GM12878 (cell line): ENCODE measurements at regions not wholly inside any gene's neighbourhood (a gene's known extent, or its start where the extent isn't known, plus 50 kb on each side); places are given as distances from the start of the nearest gene placed in this dataset.

Experiments
- ATAC-seq: fragments of 200-7000 bp; cut with Tn5 transposase; 3 replicates; pipeline ENCODE4 v1.9.1; 2020; ENCODE audit warnings: mild to moderate bottlenecking, moderate library complexity
- BruUV-seq: library from RNA; stranded (reverse); fragments of 400-500 nt; replicated peaks from 2 replicates; lab custom pipeline; 2021; lab: Mats Ljungman, UMichigan
- CTCF ChIA-PET: fragments of 300-600 bp; sonication (Branson Sonifier 250); formaldehyde crosslinking; extraction: SDS; loops from one replicate; lab custom pipeline; 2021; ENCODE audit warnings: inconsistent platforms; lab: Yijun Ruan, JAX
- POLR2A ChIA-PET: fragments of 350-600 bp; formaldehyde crosslinking; extraction: SDS; loops from one replicate; lab custom pipeline; 2021; ENCODE audit warnings: inconsistent platforms; lab: Charles Lee
- RAD21 ChIA-PET: fragments of 300-600 bp; sonication (Branson Sonifier 250); formaldehyde crosslinking; loops from one replicate; lab custom pipeline; 2023; ENCODE audit warnings: antibody characterized with exemption; ENCODE audit not compliant: unreplicated experiment; lab: Charles Lee
- SMC1A ChIA-PET: fragments of 300-600 bp; sonication (Branson Sonifier 250); formaldehyde crosslinking; loops from one replicate; lab custom pipeline; 2023; ENCODE audit not compliant: unreplicated experiment, uncharacterized antibody; lab: Charles Lee
- DNase-seq: peaks from one replicate; pipeline ENCODE4 v3.0.0-alpha.2; 2011; ENCODE audit warnings: low read depth, low spot score
- FAIRE-seq: peaks from 3 replicates; lab custom pipeline; 2011; peaks lifted over from hg19 to GRCh38; lab: Jason Lieb, UNC
- H2AFZ ChIP-seq: 2 replicates; pipeline ENCODE4 v1.6.0; 2011; ENCODE audit warnings: low read depth, low read length, control low read depth; ENCODE audit not compliant: control insufficient read depth
- H3K27ac ChIP-seq: 2 replicates; pipeline ENCODE4 v1.5.1; 2011; ENCODE audit warnings: control low read depth; ENCODE audit not compliant: control insufficient read depth, insufficient read depth
- H3K27me3 ChIP-seq, 2 experiments: replicated peaks in 1 of 2; 2 replicates each; pipeline versions ENCODE4 v1.6.0 to v1.6.1; 2011; ENCODE audit warnings: low read length in 1 of 2; ENCODE audit not compliant: control insufficient read depth in 2 of 2, insufficient read depth in 2 of 2
- H3K36me3 ChIP-seq, 2 experiments: 2 replicates each; pipeline ENCODE4 v1.5.1; 2011; ENCODE audit warnings: low read length in 1 of 2; ENCODE audit not compliant: control insufficient read depth in 2 of 2, insufficient read depth in 2 of 2
- H3K4me1 ChIP-seq: 2 replicates; pipeline ENCODE4 v1.6.1; 2011; ENCODE audit warnings: mild to moderate bottlenecking, low read length, moderate library complexity, mixed read lengths; ENCODE audit not compliant: control insufficient read depth, insufficient read depth
- H3K4me2 ChIP-seq: 2 replicates; pipeline ENCODE4 v1.6.0; 2011; ENCODE audit warnings: control low read depth; ENCODE audit not compliant: control insufficient read depth, insufficient read depth
- H3K4me3 ChIP-seq: fragments of 200-600 bp; sonication (generic); 2 replicates; pipeline ENCODE4 v1.5.1; 2016
- H3K79me2 ChIP-seq: 2 replicates; pipeline ENCODE4 v1.6.0; 2011; ENCODE audit warnings: low read length; ENCODE audit not compliant: control insufficient read depth, insufficient read depth
- H3K9ac ChIP-seq: 2 replicates; pipeline ENCODE4 v1.8.0; 2011; ENCODE audit warnings: low read length, control low read depth, mixed read lengths; ENCODE audit not compliant: control insufficient read depth, insufficient read depth
- H3K9me3 ChIP-seq: replicated peaks from 3 replicates; pipeline ENCODE4 v1.5.1; 2011; ENCODE audit warnings: mild to moderate bottlenecking, low read length; ENCODE audit not compliant: control insufficient read depth, insufficient read depth
- H4K20me1 ChIP-seq: 2 replicates; pipeline ENCODE4 v1.6.0; 2011; ENCODE audit not compliant: control insufficient read depth, insufficient read depth
- ASH2L ChIP-seq: fragments of 300-600, 200-600 bp; sonication (generic); IDR thresholded peaks from 2 replicates; pipeline ENCODE4 v1.6.1; 2017; ENCODE audit warnings: low read depth, mild to moderate bottlenecking, borderline replicate concordance
- BHLHE40 ChIP-seq, 2 experiments: fragments of 450-650 bp in 1 of 2; IDR thresholded peaks; 2 replicates each; pipeline ENCODE4 v1.6.1; 2011 to 2017; ENCODE audit warnings: low read depth in 2 of 2, borderline replicate concordance in 1 of 2, improper control_type of control experiment in 1 of 2, low read length in 1 of 2, mild to moderate bottlenecking in 1 of 2
- BRCA1 ChIP-seq: IDR thresholded peaks from 2 replicates; pipeline ENCODE4 v1.6.1; 2011; ENCODE audit warnings: low read depth, low read length, improper control_type of control experiment
- CBFB ChIP-seq: IDR thresholded peaks from 2 replicates; pipeline ENCODE4 v1.6.1; 2016; ENCODE audit warnings: antibody characterized with exemption, low read depth
- CHD2 ChIP-seq: IDR thresholded peaks from 2 replicates; pipeline ENCODE4 v1.6.1; 2011; ENCODE audit warnings: low read depth, low read length, improper control_type of control experiment, borderline replicate concordance
- EP300 ChIP-seq, 2 experiments: fragments of 150-350 bp in 1 of 2; IDR thresholded peaks; 2 replicates each; pipeline ENCODE4 v1.6.1; 2011 to 2012; ENCODE audit warnings: low read depth in 2 of 2, low read length in 2 of 2, borderline replicate concordance in 1 of 2, improper control_type of control experiment in 1 of 2, inconsistent platforms in 1 of 2; ENCODE audit not compliant: control insufficient read depth in 1 of 2
- FOXM1 ChIP-seq: IDR thresholded peaks from 2 replicates; pipeline ENCODE4 v1.6.1; 2012; ENCODE audit warnings: low read depth, mild to moderate bottlenecking, inconsistent platforms, low read length, moderate library complexity
- GABPA ChIP-seq: IDR thresholded peaks from 2 replicates; pipeline ENCODE4 v1.6.1; 2014; ENCODE audit warnings: antibody characterized with exemption, low read depth, mild to moderate bottlenecking, inconsistent platforms
- MEF2A ChIP-seq: IDR thresholded peaks from 2 replicates; pipeline ENCODE4 v1.6.1; 2011; ENCODE audit warnings: low read depth, mild to moderate bottlenecking, low read length, moderate library complexity; ENCODE audit not compliant: insufficient read depth
- NFXL1 ChIP-seq: fragments of 450-650 bp; IDR thresholded peaks from 2 replicates; pipeline ENCODE4 v1.6.1; 2017; ENCODE audit warnings: antibody characterized with exemption, mild to moderate bottlenecking, borderline replicate concordance
- NFYB ChIP-seq: IDR thresholded peaks from 2 replicates; pipeline ENCODE4 v1.6.1; 2011; ENCODE audit warnings: low read depth, mild to moderate bottlenecking, low read length, improper control_type of control experiment, moderate library complexity; ENCODE audit not compliant: insufficient read depth
- PAX8 ChIP-seq: fragments of 450-650 bp; IDR thresholded peaks from 2 replicates; pipeline ENCODE4 v1.6.1; 2017; ENCODE audit warnings: mild to moderate bottlenecking, moderate library complexity
- PML ChIP-seq: IDR thresholded peaks from 2 replicates; pipeline ENCODE4 v1.6.1; 2012; ENCODE audit warnings: low read length, inconsistent platforms
- RB1 ChIP-seq: fragments of 450-650 bp; formaldehyde crosslinking; IDR thresholded peaks from 2 replicates; pipeline ENCODE4 v1.6.1; 2017; ENCODE audit warnings: mild to moderate bottlenecking, borderline replicate concordance
- SIN3A ChIP-seq: IDR thresholded peaks from 2 replicates; pipeline ENCODE4 v1.6.1; 2012; ENCODE audit warnings: low read depth, low read length, improper control_type of control experiment
- SUZ12 ChIP-seq: fragments of 200-600 bp; sonication (generic); IDR thresholded peaks from one replicate; pipeline ENCODE4 v1.6.1; 2018; ENCODE audit warnings: antibody characterized with exemption, mild to moderate bottlenecking; ENCODE audit not compliant: unreplicated experiment
- TAF1 ChIP-seq: IDR thresholded peaks from 2 replicates; pipeline ENCODE4 v1.6.1; 2011; ENCODE audit warnings: mild to moderate bottlenecking, low read depth, low read length, borderline replicate concordance
- ZBTB40 ChIP-seq: fragments of 450-650 bp; IDR thresholded peaks from 2 replicates; pipeline ENCODE4 v1.6.1; 2016; ENCODE audit warnings: mild to moderate bottlenecking, moderate library complexity, borderline replicate concordance
- ZNF24 ChIP-seq: fragments of 450-650 bp; IDR thresholded peaks from 2 replicates; pipeline ENCODE4 v1.6.1; 2017; ENCODE audit warnings: antibody characterized with exemption, mild to moderate bottlenecking
- in situ Hi-C: fragments of 300-500 bp; cut with MboI; formaldehyde crosslinking; loops from 9 replicates; pipeline ENCODE4 v1.14.3; 2018; ENCODE audit warnings: mixed read lengths
- intact Hi-C: fragments of 100-400 bp; cut with micrococcal nuclease; formaldehyde crosslinking; loops from one replicate; pipeline ENCODE4 v1.14.2; 2022; ENCODE audit not compliant: unreplicated experiment

DNA sequence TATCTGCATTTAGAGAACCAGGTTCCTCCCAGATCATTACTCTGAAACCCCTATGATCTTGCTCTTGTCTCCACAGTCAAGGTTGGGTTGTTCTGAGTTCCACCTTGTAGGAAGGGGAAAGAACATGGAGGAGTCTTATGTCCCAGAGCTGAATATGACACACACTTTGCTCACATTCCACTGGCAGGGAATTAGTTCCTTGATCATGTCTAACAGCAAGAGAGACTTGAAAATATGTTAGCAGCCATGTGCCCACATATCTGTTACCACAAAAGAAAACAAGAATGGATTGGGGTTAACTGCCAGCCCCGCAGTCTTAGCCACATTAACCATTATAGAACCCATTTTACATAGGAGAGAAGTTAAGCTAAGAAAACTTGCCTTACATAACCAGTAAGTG lies 71.1 kb upstream of the MDM1 start (continued):
- TF ChIP-seq MEF2A (no peak), SIN3A (no peak), CHD2 (no peak), EP300 (IDR thresholded peaks at IDR 0.05; ENCODE audit: borderline replicate concordance in 1 of 2, control insufficient read depth in 1 of 2, low read depth in 2 of 2, low read length in 2 of 2) (no peak), ASH2L (no peak), PML (no peak), GABPA (no peak)

- RAD21 ChIA-PET = interaction anchor here (0.8 to 0.9 kb wide), 2 partner anchors 26 to 31 kb away, joined by 3 to 4 read pairs; no protein-coding TSS in a partner anchor
- no peak for FAIRE-seq
- BruUV-seq = no TSS peak
Measured at GRCh38 chr12:68403711-68404110, 71.5 kb upstream of the MDM1 start.

More at GRCh38 chr12:68403711-68404110, 71.5 kb upstream of the MDM1 start:
- no peak overlapping the region for H3K4me2 ChIP-seq
- H3K36me3 ChIP-seq = no peaks in the 10 kb centered on the region
- no peaks in the 10 kb centered on the region for H3K79me2 ChIP-seq
- H3K4me3 ChIP-seq = no peak overlapping the region
- TF ChIP-seq SUZ12 = no peak
- TF ChIP-seq ZNF24 = no peak
- TF ChIP-seq BRCA1 = no peak
- no peak for TF ChIP-seq ZBTB40
- TF ChIP-seq BHLHE40 (IDR thresholded peaks at IDR 0.05; ENCODE audit: borderline replicate concordance in 1 of 2, low read depth in 2 of 2, low read length in 1 of 2) = no peak
- TF ChIP-seq NFXL1 = no peak
- TF ChIP-seq NFYB = no peak
- no peak for TF ChIP-seq TAF1
- TF ChIP-seq RB1 = no peak
- no peak for TF ChIP-seq FOXM1
- TF ChIP-seq CBFB = no peak
- no peak for TF ChIP-seq PAX8
- no peaks in the 10 kb centered on the region for H3K4me1 ChIP-seq
- H4K20me1 ChIP-seq = no peaks in the 10 kb centered on the region
- H2AFZ ChIP-seq = no peak overlapping the region
- no peak for DNase-seq
- in situ Hi-C loops (no loop called here), intact Hi-C loops (no loop called here)
- ATAC-seq = no peak
- SMC1A ChIA-PET = interaction anchor here (1.0 to 4.0 kb wide), 7 partner anchors 11 to 59 kb away, joined by 3 to 16 read pairs (median 5); no protein-coding TSS in a partner anchor
- H3K9me3 ChIP-seq = no peaks in the 10 kb centered on the region; the same call in 2 of the 3 replicates
- H3K27me3 ChIP-seq = no peaks in the 10 kb centered on the region
- no peak overlapping the region for H3K27ac ChIP-seq
- POLR2A ChIA-PET = interaction anchor here (1.2 to 1.5 kb wide), 2 partner anchors 26 to 29 kb away, joined by 3 to 4 read pairs; no protein-coding TSS in a partner anchor
- CTCF ChIA-PET = interaction anchor here (2.4 to 2.6 kb wide), 2 partner anchors 11 kb away, joined by 7 to 8 read pairs; no protein-coding TSS in a partner anchor
- no peak overlapping the region for H3K9ac ChIP-seq
